Left renal cortex interstitium (tissue), 4 donors: ENCODE measurements at regions not wholly inside any gene's neighbourhood (a gene's known extent, or its start where the extent isn't known, plus 50 kb on each side); places are given as distances from the start of the nearest gene placed in this dataset.

Experiments
- DNase-seq, 4 donors: peaks; one replicate each; pipeline ENCODE4 v3.0.0-alpha.2; 2013; ENCODE audit warnings: low read depth in 4 of 4, low spot score in 2 of 4, missing footprints in 1 of 4

DNA sequence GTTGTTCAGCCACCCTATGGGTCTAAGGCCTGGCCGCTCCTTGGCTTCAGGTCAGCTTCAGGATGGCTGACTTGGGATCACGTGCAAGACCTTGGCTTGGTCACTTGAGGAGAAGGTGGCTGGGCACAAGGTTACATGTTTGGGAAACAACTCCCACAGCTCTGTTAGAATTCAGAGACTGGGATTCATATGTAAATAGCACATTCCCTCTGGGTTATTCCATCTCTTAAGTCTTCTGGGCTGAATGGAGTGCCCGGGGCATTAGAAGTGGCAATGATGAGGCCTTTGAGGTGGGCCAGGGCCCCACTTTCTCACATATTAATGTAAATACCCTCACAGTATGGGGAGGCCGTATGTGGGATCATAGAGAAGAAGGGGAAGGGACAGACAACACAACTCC, 150.9 kb downstream of the EFNB2 start:
- DNase-seq: no peak

- DNase-seq: no peak
Measured at GRCh38 chr13:106383791-106384190, 151.7 kb downstream of the EFNB2 start.

- no peak for DNase-seq
Measured at GRCh38 chr13:106382534-106382933, 152.9 kb downstream of the EFNB2 start.

DNA sequence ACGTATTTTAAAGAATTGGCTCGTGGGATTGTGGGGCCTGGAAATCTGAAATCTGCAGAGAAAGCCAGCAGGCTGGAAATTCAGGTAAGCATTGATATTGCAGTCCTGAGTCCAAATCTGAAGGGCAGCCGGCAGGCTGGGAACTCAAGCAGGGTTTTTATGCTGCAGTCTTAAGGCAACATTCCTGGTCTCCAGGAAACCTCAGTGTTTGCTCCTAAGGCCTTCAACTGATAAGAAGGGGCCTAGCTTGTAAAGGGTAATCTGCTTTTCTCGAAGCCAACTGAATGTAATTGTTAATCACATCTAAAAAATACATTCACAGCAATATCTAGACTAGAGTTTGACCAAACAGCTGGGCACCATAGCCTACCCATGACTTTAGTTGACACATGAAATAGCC, 154.4 kb downstream of the EFNB2 start:
- DNase-seq: no peak

DNA sequence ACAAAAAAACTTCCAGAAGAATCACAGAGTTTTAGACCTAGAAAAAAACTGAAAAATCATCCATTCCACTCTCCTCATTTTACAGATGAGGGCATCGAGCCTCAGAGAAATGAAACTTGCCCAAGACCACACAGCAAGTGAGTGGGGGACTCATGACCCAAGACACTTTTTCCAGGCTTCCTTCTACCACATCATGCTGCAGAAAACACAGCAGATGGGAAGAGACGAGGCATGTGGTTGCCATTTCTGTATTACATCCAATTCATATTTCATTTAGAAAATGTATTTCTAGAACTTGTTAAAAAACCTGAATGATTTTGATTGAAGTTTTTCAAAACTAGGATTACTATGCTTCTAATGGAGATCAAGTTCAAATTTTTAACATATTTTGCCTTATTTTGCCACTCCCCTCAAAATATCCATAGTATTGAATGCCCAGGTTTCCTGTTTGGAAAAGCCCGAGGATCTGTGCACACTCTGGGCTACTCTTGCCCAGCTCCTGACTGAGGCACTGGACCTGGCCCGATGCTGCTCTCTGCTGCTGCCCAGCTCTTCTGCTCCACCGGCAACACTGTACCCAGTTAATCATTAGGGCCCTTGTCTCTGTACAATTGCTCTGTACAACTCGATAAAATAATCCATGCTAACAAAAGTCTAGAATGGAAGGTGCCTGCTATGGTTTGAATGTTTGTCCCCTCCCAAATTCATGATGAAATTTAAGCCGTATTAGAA, 157.4 kb downstream of the EFNB2 start:
- DNase-seq: no peak

GRCh38 chr13:106377341-106377740, 158.1 kb downstream of the EFNB2 start:
- DNase-seq: no peak

- no peak for DNase-seq
Measured at GRCh38 chr13:106376401-106377112, 158.9 kb downstream of the EFNB2 start.

DNA sequence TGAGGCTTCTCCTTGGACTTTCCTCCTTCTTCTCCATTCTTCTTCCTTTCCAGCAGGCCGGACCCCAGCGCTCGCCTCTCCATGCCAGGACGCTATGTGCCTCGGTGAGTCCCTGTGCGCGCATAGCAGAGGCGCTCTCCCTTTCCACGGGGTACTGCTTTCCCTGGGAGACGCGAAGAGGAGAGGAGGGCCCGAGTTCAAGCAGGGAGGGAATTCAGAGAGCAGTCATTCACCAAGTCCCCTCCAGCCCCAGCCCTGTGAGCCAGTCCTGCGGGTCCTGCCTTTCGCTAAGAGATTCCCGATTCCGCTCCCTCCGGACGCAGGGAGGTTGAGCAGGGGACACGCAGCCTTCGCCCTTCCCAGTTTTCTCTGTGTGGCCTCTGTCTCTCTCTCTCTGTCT, 160.4 kb downstream of the EFNB2 start:
- no peak for DNase-seq

DNA sequence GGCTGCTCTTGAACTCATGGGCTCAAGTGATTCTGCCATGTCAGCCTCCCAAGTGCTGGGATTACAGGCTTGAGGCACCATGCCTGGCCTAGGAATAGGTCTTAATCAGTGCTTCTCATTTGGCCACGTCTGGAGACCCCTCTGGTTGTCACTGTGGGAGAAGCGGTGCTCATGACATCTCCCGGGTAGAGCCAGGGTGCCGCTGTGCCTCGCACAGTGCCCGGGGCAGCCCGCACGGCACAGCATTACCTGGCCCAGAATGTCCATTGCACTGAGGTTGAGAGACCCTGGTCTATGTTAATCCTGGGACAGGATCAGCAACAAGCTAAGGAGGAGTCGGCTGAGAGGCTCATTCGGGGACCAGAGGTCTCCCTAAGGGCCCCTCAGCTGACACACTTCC, 160.8 kb downstream of the EFNB2 start:
- DNase-seq: no peak

- DNase-seq: no peak
Measured at GRCh38 chr13:106373989-106374572, 161.4 kb downstream of the EFNB2 start.

DNA sequence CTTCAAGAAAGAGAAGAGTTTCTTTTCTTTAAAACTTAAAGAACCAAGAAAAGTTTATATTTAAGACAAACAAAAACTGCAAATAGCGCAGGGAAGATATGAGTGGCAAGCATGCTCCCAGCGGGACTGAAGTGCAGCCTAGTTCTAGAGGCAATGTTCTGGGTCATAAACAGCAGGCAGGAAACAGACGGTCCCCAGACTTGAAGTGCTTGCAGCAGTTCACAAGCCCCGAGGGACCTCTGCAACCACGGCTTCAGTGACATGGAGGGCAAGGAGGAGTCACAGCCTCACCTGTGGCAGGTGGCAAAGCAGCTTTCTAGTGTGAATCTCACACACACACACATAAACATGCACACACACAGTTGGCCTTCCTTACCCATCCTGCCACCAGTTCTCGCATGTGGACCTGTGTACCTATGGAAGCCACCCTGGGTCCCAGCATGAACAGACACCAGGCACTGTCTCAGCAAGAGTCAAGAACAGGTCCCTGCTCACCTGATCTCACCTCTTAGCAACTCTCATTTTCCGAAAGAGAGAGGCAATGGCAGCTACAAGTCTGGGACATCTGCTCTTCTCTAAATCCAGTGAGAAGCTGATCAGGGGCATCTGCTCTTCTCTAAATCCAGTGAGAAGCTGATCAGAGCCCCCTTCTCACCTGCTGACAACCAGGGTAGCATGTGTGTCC, 162.0 kb downstream of the EFNB2 start:
- peak in 1 of 4 donors; percentile 45 for DNase-seq

GRCh38 chr13:106372199-106373155, 163.0 kb downstream of the EFNB2 start:
- DNase-seq: no peak

DNA sequence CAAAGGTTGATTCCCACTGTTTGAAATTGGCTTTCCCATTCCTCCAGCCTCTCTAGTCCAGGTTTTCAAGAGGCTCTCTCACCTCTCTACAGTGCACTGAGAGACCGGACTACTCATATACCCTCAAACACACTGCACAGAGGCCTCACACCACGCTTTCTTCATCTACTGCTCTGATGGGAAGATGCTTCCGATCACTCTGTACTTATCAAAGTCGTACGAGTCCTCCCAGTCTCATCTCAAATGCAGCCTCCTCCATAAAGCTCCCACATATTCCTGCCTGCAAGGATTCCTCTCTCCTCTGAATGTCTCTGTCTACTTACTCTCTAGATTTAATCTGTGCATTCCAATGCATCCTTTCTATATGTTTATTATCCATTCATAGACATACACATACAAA, 164.4 kb downstream of the EFNB2 start:
- no peak for DNase-seq

GRCh38 chr13:106369858-106370257, 165.6 kb downstream of the EFNB2 start:
- DNase-seq: no peak

GRCh38 chr13:106369091-106369490, 166.4 kb downstream of the EFNB2 start:
- DNase-seq: no peak

- no peak for DNase-seq
Measured at GRCh38 chr13:106367361-106367971, 168.0 kb downstream of the EFNB2 start.

DNA sequence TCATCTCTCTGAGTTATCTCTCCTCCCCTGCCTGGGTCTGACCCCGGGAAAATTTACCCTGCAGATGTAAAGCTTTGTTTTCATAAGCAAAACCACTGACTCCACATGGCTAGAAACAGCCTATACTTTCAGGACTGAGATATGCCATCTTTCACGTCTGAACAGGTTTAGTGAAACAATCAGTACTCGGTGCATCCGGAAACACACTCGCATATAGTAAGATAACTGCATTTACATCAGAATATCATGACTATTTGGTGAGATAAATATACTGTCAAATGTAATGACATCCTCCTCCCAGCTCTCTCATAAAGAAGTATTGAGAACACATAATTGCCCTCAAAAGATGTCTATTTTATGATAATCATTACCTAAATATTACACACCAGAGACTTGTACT, 172.8 kb downstream of the EFNB2 start:
- no peak for DNase-seq

- DNase-seq: no peak
Measured at GRCh38 chr13:106361621-106362020, 173.8 kb downstream of the EFNB2 start.

- DNase-seq: no peak
Measured at GRCh38 chr13:106357198-106357597, 178.3 kb downstream of the EFNB2 start.

DNA sequence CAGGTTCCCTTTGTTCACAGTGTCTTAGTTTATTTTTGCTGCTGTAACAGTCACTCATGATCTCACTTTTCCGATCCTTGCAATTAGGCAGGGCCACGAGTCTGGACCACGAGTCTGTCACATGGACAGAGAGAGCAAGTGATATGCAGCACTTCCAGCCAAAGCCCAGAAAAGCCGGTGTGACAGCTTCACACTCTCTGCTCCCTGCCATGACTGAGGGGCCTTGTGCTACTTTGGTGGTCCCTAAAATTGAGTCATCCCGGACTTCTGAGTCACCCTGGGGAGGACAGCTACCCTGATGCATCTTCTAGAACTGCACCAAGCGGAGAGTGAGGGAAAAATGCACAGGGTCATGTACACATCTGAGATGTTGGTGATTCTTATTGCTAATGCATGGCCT, 179.6 kb downstream of the EFNB2 start:
- no peak for DNase-seq
